GM21786 (cell line): ENCODE measurements at regions not wholly inside any gene's neighbourhood (a gene's known extent, or its start where the extent isn't known, plus 50 kb on each side); places are given as distances from the start of the nearest gene placed in this dataset.

Experiments
- ATAC-seq: cut with Tn5 transposase; IDR thresholded peaks from one replicate; pipeline ENCODE4 v1.9.1; 2021; ENCODE audit not compliant: unreplicated experiment

DNA sequence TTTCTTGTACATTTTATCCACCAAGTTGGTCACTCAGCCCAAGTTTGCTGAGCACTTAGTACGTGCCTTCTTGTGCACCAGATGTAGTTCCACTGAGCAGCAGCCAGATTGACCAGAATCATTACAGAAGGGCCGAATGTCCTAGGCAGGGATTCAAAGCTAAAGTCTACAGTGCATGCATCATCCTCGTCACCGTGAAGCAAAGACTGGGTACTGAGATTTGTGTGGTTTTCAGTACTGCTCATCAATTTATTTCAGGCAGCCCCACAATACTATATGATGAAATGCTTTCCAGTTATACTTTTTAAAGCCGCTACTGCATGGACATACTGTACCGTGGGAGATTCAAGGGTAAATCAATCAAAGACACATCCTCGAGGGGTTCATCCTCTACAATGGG is 227.0 kb downstream of the ARRDC4 start:
- ATAC-seq = no peak

GRCh38 chr15:98190914-98191313 is 230.4 kb downstream of the ARRDC4 start:
- no peak for ATAC-seq

GRCh38 chr15:98195796-98196195 is 235.3 kb downstream of the ARRDC4 start:
- no peak for ATAC-seq

GRCh38 chr15:98196371-98196770 is 235.9 kb downstream of the ARRDC4 start:
- ATAC-seq = no peak

DNA sequence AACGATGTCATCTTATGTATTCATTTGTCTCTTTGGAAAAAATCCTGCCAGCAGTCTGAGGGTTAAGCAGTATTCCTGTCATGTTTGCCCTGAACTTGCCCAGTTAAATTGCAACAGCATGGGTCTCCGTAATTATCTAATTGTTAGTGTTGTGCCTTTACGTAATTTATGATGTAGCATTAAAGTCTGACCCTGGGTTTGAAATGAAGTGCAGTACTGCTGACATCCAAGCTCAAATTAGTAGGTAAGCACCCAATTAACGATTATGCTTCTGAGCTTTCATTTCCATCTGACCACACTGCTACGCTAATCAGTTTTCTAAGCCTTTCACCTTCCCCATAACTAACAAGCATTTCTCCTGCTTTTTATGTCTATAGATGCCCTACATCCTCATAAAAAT is 241.8 kb downstream of the ARRDC4 start:
- ATAC-seq = no peak

- ATAC-seq = no peak
Observed at GRCh38 chr15:98203872-98204660, 243.6 kb downstream of the ARRDC4 start.

- no peak for ATAC-seq
Observed at GRCh38 chr15:98207928-98208327, 247.4 kb downstream of the ARRDC4 start.

GRCh38 chr15:98213346-98213979 is 253.0 kb downstream of the ARRDC4 start:
- no peak for ATAC-seq

DNA sequence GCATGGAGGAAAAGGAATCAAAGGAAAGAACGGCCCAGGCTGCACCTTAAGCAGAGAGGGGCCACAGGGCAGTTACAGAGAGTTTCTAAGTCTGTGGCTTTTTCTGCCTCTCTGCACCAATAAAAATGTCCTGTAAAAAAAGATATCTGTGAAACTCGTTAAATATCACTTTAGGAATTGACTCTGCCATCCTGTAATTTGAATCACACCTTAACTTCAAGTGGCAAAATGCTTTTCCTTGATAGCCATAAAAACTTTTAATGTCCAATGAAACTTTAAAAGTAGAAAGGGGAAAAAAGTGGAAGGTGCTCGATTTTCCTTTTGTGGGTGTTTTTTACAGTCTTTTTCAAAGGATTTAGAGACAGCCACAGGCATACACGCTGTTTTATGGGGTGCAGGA is 255.7 kb downstream of the ARRDC4 start:
- ATAC-seq = no peak

GRCh38 chr15:98217356-98217755 is 256.9 kb downstream of the ARRDC4 start:
- no peak for ATAC-seq

DNA sequence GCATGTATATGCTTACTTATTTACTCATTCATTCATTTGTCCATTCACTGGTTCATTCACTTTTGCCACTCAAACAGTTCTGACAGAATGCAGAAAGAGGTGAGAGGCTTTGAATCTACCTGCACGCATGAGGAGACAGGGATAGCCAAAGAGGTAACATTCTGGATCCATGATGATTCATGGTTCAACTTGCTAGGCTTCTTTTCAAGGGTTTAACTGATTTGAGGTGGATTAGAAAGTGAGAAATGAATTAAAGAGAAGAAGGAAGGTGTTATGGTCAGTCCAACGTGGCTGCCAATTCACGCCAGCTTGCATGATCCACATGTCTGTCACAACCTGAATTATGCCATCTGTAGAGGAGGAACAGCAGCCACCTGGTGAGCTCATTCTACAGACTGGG is 260.6 kb downstream of the ARRDC4 start:
- ATAC-seq = no peak

DNA sequence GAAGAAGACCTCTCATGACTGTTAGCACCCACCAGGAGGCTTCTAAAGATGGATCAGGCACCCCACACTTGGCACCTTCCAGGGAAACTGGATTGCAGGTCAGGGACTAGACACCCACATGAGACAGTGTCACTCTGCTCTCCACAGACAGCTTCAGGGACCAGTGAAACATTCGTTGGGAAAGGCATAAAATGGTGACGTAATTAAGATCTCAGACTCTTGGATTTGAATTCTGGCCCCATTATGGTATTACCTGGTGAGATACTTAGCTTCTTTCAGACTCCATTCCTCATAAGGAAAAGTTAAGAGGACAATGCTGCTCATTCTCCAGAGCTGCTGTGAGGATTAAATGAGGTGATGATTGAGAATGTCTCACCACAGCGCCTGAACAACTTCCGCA is 261.1 kb downstream of the ARRDC4 start:
- ATAC-seq = no peak

DNA sequence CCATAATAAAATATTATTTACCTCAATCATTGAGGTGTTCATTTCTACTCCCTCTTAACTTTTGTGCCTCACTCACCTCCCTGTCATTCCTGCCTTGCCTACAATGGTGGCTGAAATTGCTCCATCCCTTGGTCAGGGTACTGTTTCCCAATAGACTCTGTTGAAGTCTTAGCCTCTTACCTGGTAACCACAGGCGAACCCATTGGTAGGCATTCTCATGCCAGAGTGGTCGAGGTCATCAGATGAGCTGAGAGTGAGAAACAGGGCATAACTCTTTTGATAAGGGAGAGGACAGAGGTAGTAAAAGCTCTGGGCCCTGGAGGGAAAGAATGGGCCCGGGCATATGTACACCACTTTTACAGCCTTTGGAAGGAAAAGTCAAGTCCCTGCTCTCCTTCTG is 265.6 kb downstream of the ARRDC4 start:
- no peak for ATAC-seq

DNA sequence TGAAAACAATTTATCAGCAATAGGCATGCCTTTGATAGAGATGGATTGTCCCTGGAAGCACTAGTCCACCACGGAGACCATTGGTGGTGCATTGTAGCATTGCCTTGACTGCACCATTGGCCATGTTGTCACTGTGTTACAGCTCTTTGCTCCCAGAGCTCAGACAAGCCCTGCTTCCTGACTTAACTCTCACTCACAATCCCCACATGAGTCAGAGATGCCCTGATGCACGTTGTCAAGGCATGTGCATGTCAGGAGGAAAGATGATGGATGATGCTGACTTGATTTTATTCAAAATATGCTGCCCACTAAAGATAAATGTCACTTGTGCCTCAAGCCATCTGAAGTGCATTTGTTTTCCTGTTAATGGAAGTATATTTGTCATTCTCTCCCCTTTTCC is 266.1 kb downstream of the ARRDC4 start:
- no peak for ATAC-seq

GRCh38 chr15:98228846-98229245 is 268.3 kb downstream of the ARRDC4 start:
- no peak for ATAC-seq

DNA sequence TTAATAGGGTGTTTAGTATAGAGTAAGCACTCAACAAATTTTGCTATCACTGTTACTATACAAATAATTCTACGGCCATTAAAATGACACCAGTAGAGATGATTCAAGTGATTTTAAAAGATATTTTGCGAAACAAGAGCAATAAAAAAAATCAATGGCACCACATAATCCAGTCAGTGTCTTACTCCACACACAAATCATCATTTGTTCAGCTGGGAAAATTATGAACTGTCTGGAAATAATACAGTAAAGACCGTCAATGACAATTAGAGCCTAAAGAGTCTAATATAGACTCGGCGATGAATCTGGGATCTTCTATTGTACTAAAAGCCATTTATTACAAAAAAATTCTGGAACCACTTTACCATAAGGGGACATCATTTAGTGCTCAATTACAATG is 270.5 kb downstream of the ARRDC4 start:
- no peak for ATAC-seq

- no peak for ATAC-seq
Observed at GRCh38 chr15:98231696-98232440, 271.4 kb downstream of the ARRDC4 start.

- ATAC-seq = no peak
Observed at GRCh38 chr15:98232761-98233160, 272.3 kb downstream of the ARRDC4 start.

DNA sequence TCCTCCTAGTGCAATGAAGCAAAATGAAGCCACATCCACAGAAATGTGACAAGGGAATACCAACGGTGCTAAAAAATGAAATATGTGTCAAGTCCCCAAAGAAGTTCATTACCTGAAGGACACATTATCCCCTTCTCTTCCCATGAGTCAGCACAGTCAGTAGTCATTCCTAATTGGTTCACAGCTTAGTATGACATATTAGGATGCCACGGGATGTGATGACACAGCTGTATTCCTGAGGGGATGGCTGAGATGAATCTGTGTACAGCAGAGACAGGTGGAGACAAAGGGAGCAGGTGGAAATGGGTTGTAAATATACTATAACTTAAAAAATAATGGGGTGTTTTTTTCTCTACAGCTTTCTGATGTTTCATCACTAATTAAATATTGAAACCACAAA is 273.4 kb downstream of the ARRDC4 start:
- no peak for ATAC-seq

DNA sequence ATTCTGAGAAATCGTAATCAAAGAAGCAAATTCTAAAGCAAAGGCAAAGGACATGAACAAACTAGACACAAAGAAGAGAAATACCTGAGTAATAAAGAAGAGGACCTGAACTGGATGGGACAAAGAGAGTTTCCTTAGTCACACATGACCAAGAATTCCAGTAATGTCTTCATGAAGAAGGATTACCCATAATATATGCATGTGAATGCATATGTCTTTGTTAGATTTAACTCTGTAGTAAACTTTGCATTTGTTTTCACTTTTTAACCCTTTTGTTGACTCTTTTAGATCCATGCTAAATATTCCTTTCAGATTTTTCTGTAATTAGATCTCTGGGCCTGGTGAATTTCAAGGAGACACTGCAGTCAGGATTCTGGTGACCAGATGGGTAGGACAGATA is 279.8 kb downstream of the ARRDC4 start:
- no peak for ATAC-seq

DNA sequence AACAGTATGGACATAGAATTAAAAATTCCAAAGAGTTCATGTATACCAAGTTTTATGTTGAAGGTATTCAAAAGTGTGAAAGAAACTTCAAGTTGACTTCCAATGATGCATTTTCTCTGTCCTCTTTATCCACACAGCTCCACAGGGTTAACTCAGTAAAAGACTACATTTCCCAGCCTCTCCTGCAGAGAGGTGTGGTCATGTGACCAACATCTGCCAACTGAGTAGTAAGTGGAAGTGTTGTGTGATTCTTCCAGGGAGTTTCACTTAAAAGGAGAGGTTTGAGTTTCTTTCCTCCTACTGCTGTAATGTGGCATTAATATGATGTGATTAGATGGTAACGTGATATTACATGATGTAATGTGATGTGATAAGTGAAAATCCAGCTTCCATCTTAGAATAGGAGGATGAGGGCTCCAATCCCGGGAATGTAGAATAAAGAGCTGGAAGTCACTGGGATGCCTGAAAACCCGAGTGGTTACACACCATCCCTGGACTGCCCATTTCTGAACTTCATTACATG is 280.6 kb downstream of the ARRDC4 start:
- no peak for ATAC-seq

- ATAC-seq = no peak
Observed at GRCh38 chr15:98257290-98257689, 296.8 kb downstream of the ARRDC4 start.
